Loucy (cell line): ENCODE measurements at regions not wholly inside any gene's neighbourhood (a gene's known extent, or its start where the extent isn't known, plus 50 kb on each side); places are given as distances from the start of the nearest gene placed in this dataset.

Source experiments
- H2AFZ ChIP-seq: fragments of 200-600 bp; sonication (generic); 2 replicates; pipeline ENCODE4 v1.6.0; 2016; ENCODE audit warnings: antibody characterized with exemption, mild to moderate bottlenecking, low read length, moderate library complexity
- H3F3A ChIP-seq: fragments of 200-600 bp; 2 replicates; pipeline ENCODE4 v1.6.0; 2016; ENCODE audit warnings: antibody characterized with exemption, low read depth, mild to moderate bottlenecking
- H3K27me3 ChIP-seq: fragments of 200-600 bp; sonication (generic); 2 replicates; pipeline ENCODE4 v1.6.1; 2014; ENCODE audit warnings: low read length, mild to moderate bottlenecking; ENCODE audit not compliant: insufficient read depth, poor library complexity, severe bottlenecking
- H3K36me3 ChIP-seq: fragments of 200-600 bp; sonication (generic); 2 replicates; pipeline ENCODE4 v1.6.1; 2016; ENCODE audit warnings: low read length; ENCODE audit not compliant: insufficient read depth
- H3K4me1 ChIP-seq: fragments of 200-600 bp; sonication (generic); 2 replicates; pipeline ENCODE4 v1.5.1; 2014; ENCODE audit warnings: low read length, mild to moderate bottlenecking; ENCODE audit not compliant: insufficient read depth, poor library complexity, severe bottlenecking
- H3K4me2 ChIP-seq: fragments of 200-600 bp; sonication (generic); 2 replicates; pipeline ENCODE4 v1.6.0; 2014; ENCODE audit warnings: antibody characterized with exemption, low read length, low read depth, mild to moderate bottlenecking; ENCODE audit not compliant: poor library complexity, severe bottlenecking
- H3K4me3 ChIP-seq: fragments of 200-600 bp; sonication (generic); 2 replicates; pipeline ENCODE4 v1.5.1; 2014; ENCODE audit warnings: low read length, mild to moderate bottlenecking, mixed read lengths; ENCODE audit not compliant: poor library complexity, severe bottlenecking
- H3K79me2 ChIP-seq: fragments of 200-600 bp; sonication (generic); 2 replicates; pipeline ENCODE4 v1.6.1; 2014; ENCODE audit warnings: low read length; ENCODE audit not compliant: insufficient read depth
- H3K9ac ChIP-seq: fragments of 200-600 bp; sonication (generic); 2 replicates; pipeline ENCODE4 v1.6.0; 2014; ENCODE audit warnings: mild to moderate bottlenecking, low read depth, low read length, moderate library complexity; ENCODE audit not compliant: poor library complexity, severe bottlenecking
- H3K9me2 ChIP-seq: fragments of 200-600 bp; sonication (generic); replicated peaks from 2 replicates; pipeline ENCODE4 v1.6.1; 2016; ENCODE audit warnings: low read depth, low read length, mixed read lengths
- H3K9me3 ChIP-seq: fragments of 200-600 bp; sonication (generic); 2 replicates; pipeline ENCODE4 v1.6.1; 2014; ENCODE audit warnings: mild to moderate bottlenecking, antibody characterized with exemption, low read length, low read depth; ENCODE audit not compliant: insufficient read depth
- H4K20me1 ChIP-seq: fragments of 200-600 bp; sonication (generic); 2 replicates; pipeline ENCODE4 v1.6.0; 2014; ENCODE audit warnings: antibody characterized with exemption, low read length, mild to moderate bottlenecking; ENCODE audit not compliant: insufficient read depth, poor library complexity, severe bottlenecking
- EZH2phosphoT487 ChIP-seq: fragments of 200-600 bp; IDR thresholded peaks from 2 replicates; pipeline ENCODE4 v1.6.1; 2018; ENCODE audit warnings: antibody characterized with exemption, mild to moderate bottlenecking, moderate library complexity, borderline replicate concordance
- TF ChIP-seq, protein P1 (sequence below): fragments of 200-600 bp; sonication (generic); conservative IDR thresholded peaks from 2 replicates; pipeline ENCODE4 v1.5.1; 2014; ENCODE audit warnings: mild to moderate bottlenecking, antibody characterized with exemption, low read length

DNA sequence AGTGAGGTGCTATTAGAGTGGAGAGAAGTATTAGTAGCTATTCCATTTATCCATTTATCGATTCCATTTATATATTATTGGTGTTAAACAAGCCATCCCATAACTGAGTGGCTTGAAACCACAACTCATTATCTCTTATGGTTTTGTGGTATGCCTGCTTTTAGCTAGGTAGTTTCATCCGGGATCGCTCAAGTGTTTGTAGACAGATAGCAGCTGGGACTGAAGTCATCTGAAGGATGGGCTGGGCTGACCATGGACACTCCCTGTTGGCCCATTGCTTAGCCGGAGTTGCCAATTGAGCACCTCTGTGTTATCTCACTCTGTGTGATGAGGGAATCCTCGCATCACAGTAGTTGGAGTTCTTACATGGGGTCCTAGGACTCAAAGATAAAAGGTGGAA lies 622.5 kb downstream of the PLA2G4A start:
- TF ChIP-seq, protein P1, sequence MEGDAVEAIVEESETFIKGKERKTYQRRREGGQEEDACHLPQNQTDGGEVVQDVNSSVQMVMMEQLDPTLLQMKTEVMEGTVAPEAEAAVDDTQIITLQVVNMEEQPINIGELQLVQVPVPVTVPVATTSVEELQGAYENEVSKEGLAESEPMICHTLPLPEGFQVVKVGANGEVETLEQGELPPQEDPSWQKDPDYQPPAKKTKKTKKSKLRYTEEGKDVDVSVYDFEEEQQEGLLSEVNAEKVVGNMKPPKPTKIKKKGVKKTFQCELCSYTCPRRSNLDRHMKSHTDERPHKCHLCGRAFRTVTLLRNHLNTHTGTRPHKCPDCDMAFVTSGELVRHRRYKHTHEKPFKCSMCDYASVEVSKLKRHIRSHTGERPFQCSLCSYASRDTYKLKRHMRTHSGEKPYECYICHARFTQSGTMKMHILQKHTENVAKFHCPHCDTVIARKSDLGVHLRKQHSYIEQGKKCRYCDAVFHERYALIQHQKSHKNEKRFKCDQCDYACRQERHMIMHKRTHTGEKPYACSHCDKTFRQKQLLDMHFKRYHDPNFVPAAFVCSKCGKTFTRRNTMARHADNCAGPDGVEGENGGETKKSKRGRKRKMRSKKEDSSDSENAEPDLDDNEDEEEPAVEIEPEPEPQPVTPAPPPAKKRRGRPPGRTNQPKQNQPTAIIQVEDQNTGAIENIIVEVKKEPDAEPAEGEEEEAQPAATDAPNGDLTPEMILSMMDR = no peak
- TF ChIP-seq EZH2phosphoT487 = no peak
- Histone ChIP-seq H3K27me3 (no peaks in the 10 kb centered on the region), H2AFZ (no peak overlapping the region), H3K9me3 (no peaks in the 10 kb centered on the region), H3K9me2 (no peaks in the 10 kb centered on the region), H3K4me3 (no peak overlapping the region), H3K9ac (no peak overlapping the region), H3K4me2 (no peak overlapping the region), H4K20me1 (no peaks in the 10 kb centered on the region), H3K79me2 (no peaks in the 10 kb centered on the region), H3K36me3 (no peaks in the 10 kb centered on the region), H3F3A (no peaks in the 10 kb centered on the region), H3K4me1 (no peaks in the 10 kb centered on the region)

DNA sequence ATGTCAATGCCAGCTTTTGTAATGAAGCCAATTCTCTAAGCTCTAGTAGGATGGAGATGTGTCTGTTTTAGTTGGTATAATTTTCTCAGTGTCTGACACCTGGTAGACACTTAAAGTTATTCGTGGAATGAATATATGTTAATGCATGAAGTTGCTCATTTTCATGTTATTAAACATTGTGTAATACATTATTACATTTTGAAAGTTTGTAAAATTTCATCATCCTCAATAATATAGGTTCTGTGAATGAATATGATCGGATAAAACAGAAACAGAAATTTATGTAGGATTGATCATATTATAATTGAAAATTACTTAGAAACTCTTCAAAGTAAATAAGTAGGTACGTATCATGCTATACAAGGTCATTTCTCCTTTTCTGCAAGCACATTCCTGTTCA lies 625.3 kb downstream of the PLA2G4A start:
- H3K36me3 ChIP-seq = no peaks in the 10 kb centered on the region
- no peak overlapping the region for H2AFZ ChIP-seq
- H3K9ac ChIP-seq = no peak overlapping the region
- no peak for TF ChIP-seq EZH2phosphoT487
- TF ChIP-seq, protein P1 = no peak
- H3K9me3 ChIP-seq = no peaks in the 10 kb centered on the region
- no peaks in the 10 kb centered on the region for H3K4me1 ChIP-seq
- H3F3A ChIP-seq = no peaks in the 10 kb centered on the region
- H3K27me3 ChIP-seq = no peaks in the 10 kb centered on the region
- no peaks in the 10 kb centered on the region for H3K9me2 ChIP-seq
- H3K4me3 ChIP-seq = no peak overlapping the region
- no peaks in the 10 kb centered on the region for H3K79me2 ChIP-seq
- no peaks in the 10 kb centered on the region for H4K20me1 ChIP-seq
- no peak overlapping the region for H3K4me2 ChIP-seq

DNA sequence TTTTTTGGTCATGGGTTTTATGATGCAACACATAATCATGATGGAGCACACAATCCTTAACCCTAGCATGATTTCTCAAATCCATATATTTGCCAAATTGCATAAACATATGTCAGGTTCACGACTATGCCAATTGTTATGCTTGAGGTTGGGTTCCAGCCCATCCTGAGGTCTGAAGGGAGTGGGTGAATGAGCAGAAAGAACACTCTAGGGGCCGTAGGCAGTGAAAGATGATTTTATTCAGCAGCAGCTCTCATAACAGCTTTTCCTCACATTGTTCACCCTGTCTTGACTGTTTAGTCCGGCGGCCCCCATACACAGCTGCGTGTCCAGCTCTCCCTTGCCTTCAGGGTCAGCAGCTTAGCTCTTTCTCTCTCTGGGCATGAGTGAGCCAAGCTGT lies 627.7 kb downstream of the PLA2G4A start:
- TF ChIP-seq, protein P1 = no peak
- no peak for TF ChIP-seq EZH2phosphoT487

More for the DNA sequence above, 627.7 kb downstream of the PLA2G4A start:
- no peaks in the 10 kb centered on the region for H3K79me2 ChIP-seq
- no peaks in the 10 kb centered on the region for H3F3A ChIP-seq
- no peak overlapping the region for H2AFZ ChIP-seq
- H3K4me3 ChIP-seq = no peak overlapping the region
- H3K4me1 ChIP-seq = no peaks in the 10 kb centered on the region
- no peak overlapping the region for H3K9ac ChIP-seq
- no peaks in the 10 kb centered on the region for H3K9me3 ChIP-seq
- H3K4me2 ChIP-seq = no peak overlapping the region
- H3K36me3 ChIP-seq = no peaks in the 10 kb centered on the region
- no peaks in the 10 kb centered on the region for H4K20me1 ChIP-seq
- H3K27me3 ChIP-seq = no peaks in the 10 kb centered on the region
- H3K9me2 ChIP-seq = no peaks in the 10 kb centered on the region
